Inflammatory macrophage (primary cell): ENCODE measurements at regions not wholly inside any gene's neighbourhood (a gene's known extent, or its start where the extent isn't known, plus 50 kb on each side); places are given as distances from the start of the nearest gene placed in this dataset.

Experiments
- DNase-seq, 2 donors: peaks; one replicate each; pipeline ENCODE4 v3.0.0-alpha.2; 2020 to 2022

GRCh38 chrX:68944211-68944610 lies 115.4 kb downstream of the EFNB1 start:
- no peak for DNase-seq

GRCh38 chrX:68942840-68943239 lies 114.0 kb downstream of the EFNB1 start:
- DNase-seq = no peak

- DNase-seq = no peak
Observed at GRCh38 chrX:68942104-68942503, 113.3 kb downstream of the EFNB1 start.

- DNase-seq = no peak
Observed at GRCh38 chrX:68941385-68941952, 112.6 kb downstream of the EFNB1 start.

GRCh38 chrX:68940601-68941000 lies 111.8 kb downstream of the EFNB1 start:
- DNase-seq = no peak

GRCh38 chrX:68939868-68940267 lies 111.0 kb downstream of the EFNB1 start:
- no peak for DNase-seq

- peak in 1 of 2 donors; percentile 9 for DNase-seq
Observed at GRCh38 chrX:68938244-68939004, 109.6 kb downstream of the EFNB1 start.

- DNase-seq = no peak
Observed at GRCh38 chrX:68937581-68937980, 108.8 kb downstream of the EFNB1 start.

- DNase-seq = peak; percentile 37 to 53
Observed at GRCh38 chrX:68936608-68937007, 107.8 kb downstream of the EFNB1 start.

GRCh38 chrX:68936126-68936525 lies 107.3 kb downstream of the EFNB1 start:
- no peak for DNase-seq

GRCh38 chrX:68935362-68935761 lies 106.5 kb downstream of the EFNB1 start:
- DNase-seq = no peak

GRCh38 chrX:68934922-68935321 lies 106.1 kb downstream of the EFNB1 start:
- DNase-seq = no peak

- DNase-seq = no peak
Observed at GRCh38 chrX:68934421-68934820, 105.6 kb downstream of the EFNB1 start.

- DNase-seq = no peak
Observed at GRCh38 chrX:68932611-68933010, 103.8 kb downstream of the EFNB1 start.

GRCh38 chrX:68931345-68931744 lies 102.5 kb downstream of the EFNB1 start:
- DNase-seq = no peak

GRCh38 chrX:68930542-68931317 lies 101.9 kb downstream of the EFNB1 start:
- DNase-seq = no peak

- DNase-seq = no peak
Observed at GRCh38 chrX:68929332-68930150, 100.7 kb downstream of the EFNB1 start.

GRCh38 chrX:68928401-68928800 lies 99.6 kb downstream of the EFNB1 start:
- DNase-seq = no peak

- DNase-seq = no peak
Observed at GRCh38 chrX:68927178-68927577, 98.4 kb downstream of the EFNB1 start.

GRCh38 chrX:68923147-68923546 lies 94.3 kb downstream of the EFNB1 start:
- no peak for DNase-seq

GRCh38 chrX:68922013-68922412 lies 93.2 kb downstream of the EFNB1 start:
- DNase-seq = no peak

GRCh38 chrX:68920561-68920960 lies 91.7 kb downstream of the EFNB1 start:
- no peak for DNase-seq

- no peak for DNase-seq
Observed at GRCh38 chrX:68919707-68920106, 90.9 kb downstream of the EFNB1 start.
